Right lobe of liver (tissue), 6 donors: ENCODE measurements at regions not wholly inside any gene's neighbourhood (a gene's known extent, or its start where the extent isn't known, plus 50 kb on each side); places are given as distances from the start of the nearest gene placed in this dataset.

ENCODE experiments used
- ATAC-seq, 4 donors: fragments of 200-7000 bp; cut with Tn5 transposase; one replicate each; pipeline ENCODE4 v1.9.1; 2020; ENCODE audit warnings: mild to moderate bottlenecking in 4 of 4, moderate library complexity in 4 of 4
- DNase-seq, 3 donors: peaks; one replicate each; pipeline ENCODE4 v3.0.0-alpha.2; 2020
- H3K27ac ChIP-seq, 3 donors: fragments of 200-600 bp; one replicate each; pipeline ENCODE4 v1.8.0; 2022
- H3K27me3 ChIP-seq, 2 donors: fragments of 200-600 bp; one replicate each; pipeline ENCODE4 v1.8.0; 2022
- H3K36me3 ChIP-seq, 4 donors: fragments of 200-600 bp; sonication (generic) in 1 of 4; one replicate each; pipeline versions ENCODE4 v1.5.1 to v1.8.0; 2017 to 2022; ENCODE audit warnings: control low read depth in 1 of 4
- H3K4me1 ChIP-seq, 4 donors: fragments of 200-600 bp; sonication (generic) in 1 of 4; one replicate each; pipeline versions ENCODE4 v1.5.1 to v1.8.0; 2017 to 2022; ENCODE audit warnings: control low read depth in 1 of 4
- H3K4me3 ChIP-seq, 3 donors: fragments of 200-600 bp; one replicate each; pipeline ENCODE4 v1.8.0; 2022
- H3K9me3 ChIP-seq, 4 donors: fragments of 200-600 bp; sonication (generic) in 1 of 4; one replicate each; pipeline versions ENCODE4 v1.5.1 to v1.8.0; 2017 to 2022; ENCODE audit warnings: control low read depth in 1 of 4
- POLR2A ChIP-seq: fragments of 450-650 bp; IDR thresholded peaks from one replicate; pipeline ENCODE4 v1.6.1; 2017; ENCODE audit warnings: antibody characterized with exemption, mild to moderate bottlenecking
- WGBS: methylation state at CpG from one replicate; pipeline ENCODE4 v1.1.6; 2018; ENCODE audit warnings: low coverage, low lambda C conversion rate; ENCODE audit not compliant: insufficient coverage; ENCODE audit errors: missing lambda C conversion rate; 5-methylcytosine and 5-hydroxymethylcytosine counted together
- intact Hi-C, 2 donors: fragments of 100-400 bp; cut with DNase I; formaldehyde crosslinking; loops; one replicate each; pipeline versions ENCODE4 v1.11.2 to v1.14.1; 2022
- TF ChIP-seq, protein P1 (sequence below), 4 donors: fragments of 200-600 bp in 3 of 4; fragments of 450-650 bp in 1 of 4; IDR thresholded peaks; one replicate each; pipeline versions ENCODE4 v1.5.1 to v1.8.0; 2016 to 2022; ENCODE audit warnings: antibody characterized with exemption in 4 of 4, mild to moderate bottlenecking in 2 of 4
- donor health status: DM: no; HTN: yes; CAD: no.
- donor health status: DM: no; HTN: no; CAD: no.
- donor health status: DM: no; HTN: no; CAD: no.
- donor health status: DM: no; HTN: yes; CAD: no.
- donor health status: DM: no; HTN: yes; CAD: no.

DNA sequence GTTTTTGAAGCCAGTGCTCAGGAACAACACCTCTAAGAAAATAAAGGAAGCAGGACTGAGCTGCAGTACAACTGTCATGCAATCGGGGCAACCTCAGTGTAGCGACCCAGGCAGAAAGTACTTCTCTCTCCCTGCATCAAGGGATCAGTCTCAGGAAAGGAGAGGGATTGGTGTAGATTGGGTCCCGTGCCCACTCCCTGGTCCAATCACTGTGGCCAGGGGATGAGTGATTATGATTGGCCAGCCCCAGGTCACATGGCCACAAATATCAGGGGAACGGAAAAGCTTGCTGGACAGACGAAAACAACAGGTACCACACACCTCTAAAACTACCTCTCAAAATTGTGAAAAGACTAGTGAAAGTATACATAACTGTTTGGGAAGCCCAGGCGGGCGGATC is 136.2 kb upstream of the F3 start:
- WGBS, result 65% methylated on average over 3 of the region's 7 CpGs
- no peaks in the 10 kb centered on the region for H3K27me3 ChIP-seq
- ATAC-seq (no peak), DNase-seq (no peak)
- no peaks in the 10 kb centered on the region for H3K9me3 ChIP-seq
- no peak overlapping the region for H3K27ac ChIP-seq
- H3K4me3 ChIP-seq, result no peak overlapping the region
- intact Hi-C loops, result no loop called here
- no peaks in the 10 kb centered on the region for H3K36me3 ChIP-seq
- TF ChIP-seq, protein P1, sequence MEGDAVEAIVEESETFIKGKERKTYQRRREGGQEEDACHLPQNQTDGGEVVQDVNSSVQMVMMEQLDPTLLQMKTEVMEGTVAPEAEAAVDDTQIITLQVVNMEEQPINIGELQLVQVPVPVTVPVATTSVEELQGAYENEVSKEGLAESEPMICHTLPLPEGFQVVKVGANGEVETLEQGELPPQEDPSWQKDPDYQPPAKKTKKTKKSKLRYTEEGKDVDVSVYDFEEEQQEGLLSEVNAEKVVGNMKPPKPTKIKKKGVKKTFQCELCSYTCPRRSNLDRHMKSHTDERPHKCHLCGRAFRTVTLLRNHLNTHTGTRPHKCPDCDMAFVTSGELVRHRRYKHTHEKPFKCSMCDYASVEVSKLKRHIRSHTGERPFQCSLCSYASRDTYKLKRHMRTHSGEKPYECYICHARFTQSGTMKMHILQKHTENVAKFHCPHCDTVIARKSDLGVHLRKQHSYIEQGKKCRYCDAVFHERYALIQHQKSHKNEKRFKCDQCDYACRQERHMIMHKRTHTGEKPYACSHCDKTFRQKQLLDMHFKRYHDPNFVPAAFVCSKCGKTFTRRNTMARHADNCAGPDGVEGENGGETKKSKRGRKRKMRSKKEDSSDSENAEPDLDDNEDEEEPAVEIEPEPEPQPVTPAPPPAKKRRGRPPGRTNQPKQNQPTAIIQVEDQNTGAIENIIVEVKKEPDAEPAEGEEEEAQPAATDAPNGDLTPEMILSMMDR (IDR thresholded peaks at IDR 0.05), result no peak
- no peak for TF ChIP-seq POLR2A
- no peaks in the 10 kb centered on the region for H3K4me1 ChIP-seq

DNA sequence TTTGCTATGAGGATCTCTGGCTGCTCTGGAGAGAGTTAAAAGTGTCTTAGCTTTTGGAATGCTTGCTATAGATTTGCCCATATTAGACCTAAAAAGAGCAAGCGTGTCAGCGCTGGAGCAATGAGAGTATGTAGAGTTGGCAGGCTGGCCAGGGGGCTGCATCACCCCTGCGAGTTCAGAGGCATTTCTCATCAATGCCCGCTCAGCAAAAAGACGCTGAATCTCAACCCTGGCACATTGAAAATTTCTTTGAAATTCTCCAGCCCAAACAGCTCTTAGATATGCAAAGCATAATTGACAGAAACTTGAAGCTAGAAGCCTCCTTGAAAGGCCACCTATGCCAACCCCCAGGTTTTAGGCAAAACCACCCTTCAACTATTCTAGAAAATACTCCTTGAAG is 135.5 kb upstream of the F3 start:
- Histone ChIP-seq H3K4me1 (no peaks in the 10 kb centered on the region), H3K27me3 (no peaks in the 10 kb centered on the region), H3K4me3 (no peak overlapping the region), H3K27ac (no peak overlapping the region), H3K36me3 (no peaks in the 10 kb centered on the region), H3K9me3 (no peaks in the 10 kb centered on the region)
- WGBS, result 61% methylated on average over 5 of the region's 5 CpGs
- no peak for DNase-seq
- intact Hi-C loops, result no loop called here
- TF ChIP-seq POLR2A, result no peak
- TF ChIP-seq, protein P1 (IDR thresholded peaks at IDR 0.05), result no peak
- ATAC-seq, result no peak

DNA sequence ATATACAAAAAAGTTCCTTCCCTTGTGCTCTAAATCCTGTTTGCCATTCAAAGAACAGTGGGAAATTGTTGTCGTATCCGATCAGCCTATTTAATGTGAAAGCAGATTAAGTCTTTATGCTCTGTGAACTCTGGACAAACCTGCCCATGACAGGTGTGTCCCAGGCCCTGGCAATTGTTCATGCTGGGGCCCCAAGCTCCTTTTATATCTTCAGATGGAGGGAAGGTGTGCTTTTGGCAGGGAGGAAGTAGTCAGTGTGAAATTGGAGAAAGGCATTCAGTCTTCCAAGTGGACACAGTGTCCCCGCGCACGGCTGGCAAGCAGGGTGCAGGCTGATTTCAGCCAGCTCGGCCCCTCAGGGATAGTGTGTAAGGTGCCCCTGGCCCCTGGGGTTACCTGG is 135.1 kb upstream of the F3 start:
- no peaks in the 10 kb centered on the region for H3K36me3 ChIP-seq
- H3K4me3 ChIP-seq, result no peak overlapping the region
- no peaks in the 10 kb centered on the region for H3K27me3 ChIP-seq
- intact Hi-C loops, result no loop called here
- DNase-seq (no peak), ATAC-seq (no peak)
- WGBS, result 55% methylated on average over 4 of the region's 6 CpGs
- no peaks in the 10 kb centered on the region for H3K4me1 ChIP-seq
- TF ChIP-seq, protein P1 (IDR thresholded peaks at IDR 0.05), result no peak
- TF ChIP-seq POLR2A, result no peak
- H3K27ac ChIP-seq, result no peak overlapping the region
- H3K9me3 ChIP-seq, result no peaks in the 10 kb centered on the region

DNA sequence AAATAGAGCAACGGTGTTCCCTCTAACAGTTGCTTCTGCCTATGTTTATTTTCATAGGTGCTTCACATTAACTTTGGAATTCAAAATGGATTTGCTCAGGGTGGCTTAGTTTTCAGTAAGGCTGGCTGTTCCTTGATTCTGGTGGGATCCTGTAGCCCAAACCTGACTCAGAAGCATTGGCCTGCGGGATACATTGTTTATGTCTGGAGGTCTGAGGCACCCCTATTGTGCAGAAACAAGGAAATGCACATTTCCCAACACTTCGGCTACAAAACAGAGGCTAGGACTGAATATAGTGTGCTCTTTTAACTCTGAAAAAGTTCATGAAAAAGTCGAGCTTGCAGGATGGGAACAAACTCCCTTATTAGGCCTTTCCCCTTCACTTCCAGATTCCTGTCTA is 133.8 kb upstream of the F3 start:
- H3K36me3 ChIP-seq, result no peaks in the 10 kb centered on the region
- 57% methylated on average over 4 of the region's 4 CpGs for WGBS
- intact Hi-C loops, result no loop called here
- no peaks in the 10 kb centered on the region for H3K9me3 ChIP-seq
- DNase-seq, result no peak
- no peak overlapping the region for H3K27ac ChIP-seq
- no peak overlapping the region for H3K4me3 ChIP-seq
- no peaks in the 10 kb centered on the region for H3K4me1 ChIP-seq
- TF ChIP-seq, protein P1 (IDR thresholded peaks at IDR 0.05), result no peak
- TF ChIP-seq POLR2A, result no peak
- no peak for ATAC-seq
- H3K27me3 ChIP-seq, result no peaks in the 10 kb centered on the region

DNA sequence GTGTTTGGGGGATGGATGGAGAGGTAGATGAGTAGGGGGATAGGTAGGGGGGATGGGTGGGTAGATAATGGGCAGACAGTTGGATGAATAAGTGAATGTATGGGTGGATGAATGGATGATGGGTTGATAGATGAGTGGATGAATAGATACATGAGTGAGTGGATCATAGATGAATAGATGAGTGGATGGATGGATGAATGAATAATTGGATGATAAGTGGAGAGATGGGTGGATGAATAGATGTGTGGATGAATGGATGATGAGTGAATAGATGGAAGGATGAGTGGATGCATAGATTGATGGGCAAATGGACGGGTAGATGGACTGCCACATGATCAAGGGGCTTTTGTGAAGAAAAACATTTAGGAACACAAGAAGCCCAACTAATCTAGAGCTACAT is 133.3 kb upstream of the F3 start:
- no peak overlapping the region for H3K4me3 ChIP-seq
- H3K27me3 ChIP-seq, result no peaks in the 10 kb centered on the region
- DNase-seq (no peak), ATAC-seq (no peak)
- WGBS, result 86% methylated on average over 1 of the region's 1 CpG
- intact Hi-C loops, result no loop called here
- no peaks in the 10 kb centered on the region for H3K4me1 ChIP-seq
- H3K9me3 ChIP-seq, result no peaks in the 10 kb centered on the region
- H3K36me3 ChIP-seq, result no peaks in the 10 kb centered on the region
- no peak overlapping the region for H3K27ac ChIP-seq
- TF ChIP-seq, protein P1 (IDR thresholded peaks at IDR 0.05), result no peak
- TF ChIP-seq POLR2A, result no peak
